ENCODE measurements at regions not wholly inside any gene's neighbourhood (a gene's known extent, or its start where the extent isn't known, plus 50 kb on each side); places are given as distances from the start of the nearest gene placed in this dataset.

DNA sequence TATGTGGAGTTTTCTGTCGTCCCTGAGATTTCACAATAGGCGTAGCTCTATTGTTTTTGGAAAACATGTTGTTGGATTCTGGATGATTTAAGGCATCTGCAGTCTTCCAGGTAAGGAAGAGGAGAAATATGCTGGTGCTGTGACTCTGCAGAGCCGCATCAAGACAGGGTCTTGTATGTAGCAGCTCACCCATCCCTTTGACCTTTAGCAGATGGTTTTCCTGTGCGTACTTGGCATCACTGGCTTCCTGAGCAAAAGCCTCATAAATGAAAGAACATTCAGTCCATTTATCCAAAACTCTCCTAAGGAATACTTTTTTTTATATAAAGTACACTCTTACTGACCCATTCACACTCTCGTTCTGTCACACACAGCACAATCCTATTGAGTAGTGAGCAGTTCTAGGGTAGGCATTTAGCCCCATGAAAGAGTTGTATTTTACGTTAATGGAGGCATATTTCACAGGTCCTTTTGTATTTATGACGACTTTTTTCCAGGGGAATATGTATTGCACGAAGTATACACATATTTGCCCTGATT lies 443.9 kb downstream of the STK39 start:
- no peak for DNase-seq (ENCODE audit: low read depth in 1 of 2, low spot score in 2 of 2)

More for the DNA sequence above, 443.9 kb downstream of the STK39 start:
- Histone ChIP-seq H4K20me1 (replicated peaks in 1 of 2; ENCODE audit: control insufficient read depth in 1 of 2, insufficient read depth in 2 of 2, low read length in 2 of 2) (no peaks in the 10 kb centered on the region), H3K79me1 (ENCODE audit: low read depth, low read length) (no peaks in the 10 kb centered on the region), H3K18ac (ENCODE audit: extremely low read depth, low read length) (no peak overlapping the region), H2BK120ac (replicated peaks; ENCODE audit: low read depth, low read length) (no peak overlapping the region), H3K4ac (replicated peaks; ENCODE audit: insufficient read length, low read depth, low read length) (no peak overlapping the region), H2AFZ (ENCODE audit: low read length) (no peak overlapping the region), H4K8ac (ENCODE audit: extremely low read depth, insufficient read depth, low read length) (no peak overlapping the region), H4K91ac (replicated peaks; ENCODE audit: insufficient read length, low read length) (no peak overlapping the region), H3K9me3 (ENCODE audit: insufficient read depth in 2 of 2, low read depth in 1 of 2, low read length in 1 of 2) (no peaks in the 10 kb centered on the region), H3K27ac (ENCODE audit: low read depth, low read length) (no peak overlapping the region), H3K36me3 (ENCODE audit: control insufficient read depth in 2 of 4, insufficient read depth in 4 of 4, low read length in 3 of 4) (no peaks in the 10 kb centered on the region), H2BK12ac (ENCODE audit: low read depth, low read length) (no peak overlapping the region), H3K4me3 (ENCODE audit: extremely low read depth in 1 of 4, insufficient read depth in 2 of 4, low read depth in 3 of 4, low read length in 4 of 4) (no peak overlapping the region), H2AK5ac (ENCODE audit: low read depth, low read length) (no peak overlapping the region), H4K5ac (ENCODE audit: insufficient read length, low read depth, low read length) (no peak overlapping the region), H2BK20ac (ENCODE audit: low read length) (no peak overlapping the region), H3K23ac (ENCODE audit: insufficient read length) (no peak overlapping the region), H3K27me3 (replicated peaks in 1 of 4; ENCODE audit: control insufficient read depth in 3 of 4, extremely low read depth in 1 of 4, insufficient read depth in 3 of 4, low read length in 3 of 4) (no peaks in the 10 kb centered on the region), H3K14ac (ENCODE audit: insufficient read length) (no peak overlapping the region), H3K79me2 (ENCODE audit: control insufficient read depth in 1 of 2, insufficient read depth in 2 of 2, low read length in 2 of 2) (no peaks in the 10 kb centered on the region), H2BK5ac (ENCODE audit: low read depth, low read length) (no peak overlapping the region), H3K4me1 (replicated peaks in 1 of 4; ENCODE audit: control insufficient read depth in 3 of 4, insufficient read depth in 4 of 4, low read length in 3 of 4) (peaks cover 0 to 6% (median under 1%) of the 10 kb centered on the region in 4 experiments; a peak in 3 of 7 replicates), H2BK15ac (ENCODE audit: low read length) (no peak overlapping the region), H3K56ac (replicated peaks; ENCODE audit: insufficient read length, low read depth, low read length) (no peak overlapping the region), H3K4me2 (ENCODE audit: insufficient read depth in 1 of 2, low read depth in 2 of 2, low read length in 2 of 2) (no peak overlapping the region), H3K23me2 (ENCODE audit: low read depth, low read length) (no peaks in the 10 kb centered on the region), H3K9ac (replicated peaks in 1 of 4; ENCODE audit: extremely low read depth in 1 of 4, low read depth in 3 of 4, low read length in 3 of 4) (no peak overlapping the region)
- no peak for FAIRE-seq
- CTCF ChIA-PET (ENCODE audit: partially characterized antibody) = no interaction called here
- POLR2A ChIA-PET (ENCODE audit: partially characterized antibody) = no interaction called here
- TF ChIP-seq SIRT6 (IDR thresholded peaks at IDR 0.05; ENCODE audit: low read length) = no peak
- TF ChIP-seq ASH2L (IDR thresholded peaks at IDR 0.05; ENCODE audit: low read length) = no peak
- no peak for TF ChIP-seq HDAC2 (IDR thresholded peaks at IDR 0.05; ENCODE audit: borderline replicate concordance in 1 of 2, low read depth in 2 of 2, low read length in 2 of 2)
- TF ChIP-seq CEBPB (IDR thresholded peaks at IDR 0.05; ENCODE audit: low read depth, low read length) = no peak
- TF ChIP-seq YY1 (IDR thresholded peaks at IDR 0.05; ENCODE audit: low read depth, low read length) = no peak
- TF ChIP-seq JUN (IDR thresholded peaks at IDR 0.05; ENCODE audit: low read depth, low read length) = no peak
- TF ChIP-seq TAF1 (IDR thresholded peaks at IDR 0.05; ENCODE audit: low read depth, low read length) = no peak
- no peak for TF ChIP-seq EZH2 (IDR thresholded peaks at IDR 0.05; ENCODE audit: low read depth, low read length, severe bottlenecking)
- 92% methylated on average over 8 of the region's 8 CpGs; no CpG with 5 or more reads in 1 of the 2 experiments for WGBS, 2 experiments (ENCODE audit: extremely low coverage in 1 of 2, insufficient coverage in 1 of 2, insufficient read length in 1 of 2, insufficient replicate concordance in 2 of 2, low coverage in 1 of 2, low lambda C conversion rate in 2 of 2, missing lambda C conversion rate in 1 of 2)
